HepG2 (cell line): ENCODE measurements at regions not wholly inside any gene's neighbourhood (a gene's known extent, or its start where the extent isn't known, plus 50 kb on each side); places are given as distances from the start of the nearest gene placed in this dataset.

Source experiments
- ATAC-seq: fragments of 200-7000 bp; cut with Tn5 transposase; 3 replicates; pipeline ENCODE4 v1.9.1; 2020; ENCODE audit warnings: mild to moderate bottlenecking, moderate library complexity
- BruUV-seq: library from RNA; stranded (reverse); fragments of 400-500 nt; replicated peaks from 2 replicates; lab custom pipeline; 2021; lab: Mats Ljungman, UMichigan
- CTCF ChIA-PET: fragments of 300-600 bp; formaldehyde crosslinking; extraction: SDS; loops from one replicate; lab custom pipeline; 2021; ENCODE audit warnings: low total read pairs, inconsistent platforms, low intra/inter-chr PET ratio; lab: Yijun Ruan, JAX
- POLR2A ChIA-PET: fragments of 350-600 bp; sonication (Branson Sonifier 250); formaldehyde crosslinking; loops from one replicate; lab custom pipeline; 2020; ENCODE audit warnings: antibody characterized with exemption, inconsistent platforms; lab: Yijun Ruan, JAX
- DNase-seq: peaks from one replicate; pipeline ENCODE4 v3.0.0-alpha.2; 2015; ENCODE audit warnings: low spot score
- FAIRE-seq: peaks from 3 replicates; lab custom pipeline; 2011; peaks lifted over from hg19 to GRCh38; lab: Jason Lieb, UNC
- H2AFZ ChIP-seq: one replicate; pipeline ENCODE4 v1.6.1; 2011; ENCODE audit warnings: low read length, inconsistent platforms
- H3K27ac ChIP-seq: fragments of 300-600 bp; 3 replicates; pipeline ENCODE4 v1.8.0; 2011; ENCODE audit warnings: mixed run types, mild to moderate bottlenecking, mixed read lengths, low read length, inconsistent platforms; ENCODE audit not compliant: insufficient read depth; ENCODE audit errors: extremely low read length
- H3K27me3 ChIP-seq, 2 experiments: fragments of 200-600 bp in 1 of 2; 2 replicates in 1 of 2; 3 replicates in 1 of 2; pipeline versions ENCODE4 v1.6.0 to v1.8.0; 2011; ENCODE audit warnings: low read length in 2 of 2, mild to moderate bottlenecking in 2 of 2, moderate library complexity in 2 of 2, inconsistent platforms in 1 of 2; ENCODE audit not compliant: insufficient read depth in 2 of 2, control insufficient read depth in 1 of 2
- H3K36me3 ChIP-seq, 2 experiments: fragments of 200-600 bp in 1 of 2; replicated peaks in 1 of 2; 2 replicates in 1 of 2; 3 replicates in 1 of 2; pipeline versions ENCODE4 v1.5.1 to v1.8.0; 2011; ENCODE audit warnings: low read length in 2 of 2, inconsistent platforms in 1 of 2; ENCODE audit not compliant: insufficient read depth in 2 of 2, control insufficient read depth in 1 of 2
- H3K4me1 ChIP-seq: 2 replicates; pipeline ENCODE4 v1.5.1; 2012; ENCODE audit warnings: low read length, inconsistent platforms; ENCODE audit not compliant: insufficient read depth
- H3K4me2 ChIP-seq: 2 replicates; pipeline ENCODE4 v1.6.0; 2011; ENCODE audit warnings: low read depth, low read length, inconsistent platforms
- H3K4me3 ChIP-seq, 3 experiments: fragments of 200-600 bp in 1 of 3; sonication (generic), shearing (Covaris generic) in 1 of 3; replicated peaks in 1 of 3; 2 replicates each; pipeline ENCODE4 v1.5.1; 2011 to 2016; ENCODE audit warnings: low read length in 3 of 3, inconsistent platforms in 2 of 3, low read depth in 2 of 3, mild to moderate bottlenecking in 2 of 3, control low read depth in 1 of 3, mixed read lengths in 1 of 3; ENCODE audit not compliant: insufficient read depth in 1 of 3
- H3K79me2 ChIP-seq: one replicate; pipeline ENCODE4 v1.6.1; 2011; ENCODE audit warnings: low read length, inconsistent platforms; ENCODE audit not compliant: insufficient read depth
- H3K9ac ChIP-seq: 2 replicates; pipeline ENCODE4 v1.6.0; 2011; ENCODE audit warnings: mild to moderate bottlenecking, low read depth, low read length, inconsistent platforms; ENCODE audit not compliant: insufficient read depth
- H3K9me3 ChIP-seq: 2 replicates; pipeline ENCODE4 v1.5.1; 2012; ENCODE audit warnings: mild to moderate bottlenecking, low read length
- H4K20me1 ChIP-seq: 2 replicates; pipeline ENCODE4 v1.6.0; 2011; ENCODE audit warnings: inconsistent platforms, mild to moderate bottlenecking, low read length, moderate library complexity; ENCODE audit not compliant: insufficient read depth
- ARNT2 ChIP-seq: sonication (generic); formaldehyde crosslinking; IDR thresholded peaks from 2 replicates; pipeline ENCODE4 v1.8.0; 2022; ENCODE audit warnings: mild to moderate bottlenecking, low read depth, missing genetic modification reagents, moderate library complexity
- FOXA1 ChIP-seq, 2 experiments: fragments of 450-650 bp in 1 of 2; sonication (generic) in 1 of 2; formaldehyde crosslinking in 1 of 2; IDR thresholded peaks; 2 replicates each; pipeline versions ENCODE4 v1.4.0 to v1.6.1; 2016 to 2020; ENCODE audit warnings: missing genetic modification reagents in 1 of 2
- HMG20B ChIP-seq: conservative IDR thresholded peaks from 2 replicates; pipeline ENCODE4 v1.6.1; 2016; ENCODE audit warnings: missing genetic modification reagents, missing compliant biosample characterization
- MED13 ChIP-seq: sonication (generic); formaldehyde crosslinking; IDR thresholded peaks from 2 replicates; pipeline ENCODE4 v1.5.0; 2020; ENCODE audit warnings: missing genetic modification reagents
- MEIS1 ChIP-seq: sonication (generic); formaldehyde crosslinking; IDR thresholded peaks from 2 replicates; pipeline ENCODE4 v1.9.0; 2021; ENCODE audit warnings: mild to moderate bottlenecking, missing genetic modification reagents, moderate library complexity, borderline replicate concordance
- PAX8 ChIP-seq: sonication (generic); formaldehyde crosslinking; IDR thresholded peaks from 2 replicates; pipeline ENCODE4 v1.8.0; 2022; ENCODE audit warnings: mild to moderate bottlenecking, missing genetic modification reagents, borderline replicate concordance
- PCBP2 ChIP-seq: fragments of 200-400 bp; formaldehyde crosslinking; optimal IDR thresholded peaks from 2 replicates; pipeline ENCODE3; 2018; ENCODE audit warnings: low read length, low read depth; ENCODE audit not compliant: poor library complexity, severe bottlenecking
- RBAK ChIP-seq: sonication (generic); formaldehyde crosslinking; IDR thresholded peaks from 2 replicates; pipeline ENCODE4 v1.5.1; 2020; ENCODE audit warnings: mild to moderate bottlenecking, missing genetic modification reagents
- SIN3B ChIP-seq: fragments of 150-350 bp; IDR thresholded peaks from 2 replicates; pipeline ENCODE4 v1.6.1; 2014; ENCODE audit warnings: low read length
- TEF ChIP-seq: sonication (generic); formaldehyde crosslinking; IDR thresholded peaks from 2 replicates; pipeline ENCODE4 v1.5.0; 2020; ENCODE audit warnings: missing genetic modification reagents
- ZNF121 ChIP-seq: sonication (generic); formaldehyde crosslinking; IDR thresholded peaks from 2 replicates; pipeline ENCODE4 v1.5.0; 2020; ENCODE audit warnings: mild to moderate bottlenecking, missing genetic modification reagents
- ZNF225 ChIP-seq: sonication (generic); formaldehyde crosslinking; IDR thresholded peaks from 2 replicates; pipeline ENCODE4 v1.4.0; 2020; ENCODE audit warnings: mild to moderate bottlenecking, missing genetic modification reagents
- ZNF235 ChIP-seq: sonication (generic); formaldehyde crosslinking; IDR thresholded peaks from 2 replicates; pipeline ENCODE4 v1.8.1; 2023; ENCODE audit warnings: mild to moderate bottlenecking, missing genetic modification reagents, borderline replicate concordance
- ZSCAN22 ChIP-seq: sonication (generic); formaldehyde crosslinking; IDR thresholded peaks from 2 replicates; pipeline ENCODE4 v1.4.0; 2020; ENCODE audit warnings: mild to moderate bottlenecking, missing genetic modification reagents
- WGBS: methylation state at CpG from one replicate; pipeline ENCODE4 v1.1.6; 2017; ENCODE audit warnings: low lambda C conversion rate; 5-methylcytosine and 5-hydroxymethylcytosine counted together
- in situ Hi-C: cut with HindIII; loops from 2 replicates; pipeline ENCODE4 v1.10.0; 2017; ENCODE audit warnings: low pct_unique_long_range_greater_than_20kb; ENCODE audit not compliant: extremely low pct_ligation_motif_present
- intact Hi-C: fragments of 100-400 bp; cut with micrococcal nuclease; formaldehyde crosslinking; loops from one replicate; pipeline ENCODE4 v1.10.0; 2022; ENCODE audit not compliant: unreplicated experiment
- TF ChIP-seq, protein P1 (sequence below): sonication (generic); formaldehyde crosslinking; IDR thresholded peaks from 2 replicates; pipeline ENCODE4 v1.8.1; 2023; ENCODE audit warnings: mild to moderate bottlenecking, missing genetic modification reagents
- TF ChIP-seq, protein P2 (sequence below): sonication (generic); formaldehyde crosslinking; IDR thresholded peaks from 2 replicates; pipeline ENCODE4 v1.4.0; 2020; ENCODE audit warnings: missing genetic modification reagents, borderline replicate concordance
- TF ChIP-seq, protein P3 (sequence below): sonication (generic); formaldehyde crosslinking; IDR thresholded peaks from 2 replicates; pipeline ENCODE4 v1.4.0; 2020; ENCODE audit warnings: low read depth, mild to moderate bottlenecking, missing genetic modification reagents
- TF ChIP-seq, protein P4 (sequence below): sonication (generic); formaldehyde crosslinking; conservative IDR thresholded peaks from 2 replicates; pipeline ENCODE4 v1.4.0; 2020; ENCODE audit warnings: missing genetic modification reagents

DNA sequence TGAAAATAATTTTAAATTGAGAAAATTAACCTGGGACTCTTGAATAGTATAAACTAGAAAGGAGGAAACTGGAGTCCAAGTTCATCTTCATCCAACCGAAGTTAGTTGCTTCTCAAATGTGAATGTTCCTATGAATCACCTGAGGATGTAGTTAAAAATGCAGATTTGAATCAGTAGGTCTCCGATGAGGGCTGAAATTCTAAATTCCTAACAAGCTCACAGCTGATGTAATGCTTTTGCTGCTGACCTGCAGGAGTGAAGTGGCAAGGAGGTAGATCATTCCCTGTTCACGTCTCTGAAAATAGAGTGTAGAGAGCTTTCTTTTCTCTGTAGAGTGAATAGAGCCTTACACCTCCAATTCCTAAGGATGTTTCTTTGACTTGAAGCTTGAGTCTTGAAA lies 685.5 kb downstream of the CPS1 start (continued):
- TF ChIP-seq, protein P1, sequence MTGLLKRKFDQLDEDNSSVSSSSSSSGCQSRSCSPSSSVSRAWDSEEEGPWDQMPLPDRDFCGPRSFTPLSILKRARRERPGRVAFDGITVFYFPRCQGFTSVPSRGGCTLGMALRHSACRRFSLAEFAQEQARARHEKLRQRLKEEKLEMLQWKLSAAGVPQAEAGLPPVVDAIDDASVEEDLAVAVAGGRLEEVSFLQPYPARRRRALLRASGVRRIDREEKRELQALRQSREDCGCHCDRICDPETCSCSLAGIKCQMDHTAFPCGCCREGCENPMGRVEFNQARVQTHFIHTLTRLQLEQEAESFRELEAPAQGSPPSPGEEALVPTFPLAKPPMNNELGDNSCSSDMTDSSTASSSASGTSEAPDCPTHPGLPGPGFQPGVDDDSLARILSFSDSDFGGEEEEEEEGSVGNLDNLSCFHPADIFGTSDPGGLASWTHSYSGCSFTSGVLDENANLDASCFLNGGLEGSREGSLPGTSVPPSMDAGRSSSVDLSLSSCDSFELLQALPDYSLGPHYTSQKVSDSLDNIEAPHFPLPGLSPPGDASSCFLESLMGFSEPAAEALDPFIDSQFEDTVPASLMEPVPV (CRISPR knock-in tag): no peak
- TF ChIP-seq, protein P2, sequence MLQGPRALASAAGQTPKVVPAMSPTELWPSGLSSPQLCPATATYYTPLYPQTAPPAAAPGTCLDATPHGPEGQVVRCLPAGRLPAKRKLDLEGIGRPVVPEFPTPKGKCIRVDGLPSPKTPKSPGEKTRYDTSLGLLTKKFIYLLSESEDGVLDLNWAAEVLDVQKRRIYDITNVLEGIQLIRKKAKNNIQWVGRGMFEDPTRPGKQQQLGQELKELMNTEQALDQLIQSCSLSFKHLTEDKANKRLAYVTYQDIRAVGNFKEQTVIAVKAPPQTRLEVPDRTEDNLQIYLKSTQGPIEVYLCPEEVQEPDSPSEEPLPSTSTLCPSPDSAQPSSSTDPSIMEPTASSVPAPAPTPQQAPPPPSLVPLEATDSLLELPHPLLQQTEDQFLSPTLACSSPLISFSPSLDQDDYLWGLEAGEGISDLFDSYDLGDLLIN (CRISPR knock-in tag): no peak
- TF ChIP-seq MEIS1: no peak

DNA sequence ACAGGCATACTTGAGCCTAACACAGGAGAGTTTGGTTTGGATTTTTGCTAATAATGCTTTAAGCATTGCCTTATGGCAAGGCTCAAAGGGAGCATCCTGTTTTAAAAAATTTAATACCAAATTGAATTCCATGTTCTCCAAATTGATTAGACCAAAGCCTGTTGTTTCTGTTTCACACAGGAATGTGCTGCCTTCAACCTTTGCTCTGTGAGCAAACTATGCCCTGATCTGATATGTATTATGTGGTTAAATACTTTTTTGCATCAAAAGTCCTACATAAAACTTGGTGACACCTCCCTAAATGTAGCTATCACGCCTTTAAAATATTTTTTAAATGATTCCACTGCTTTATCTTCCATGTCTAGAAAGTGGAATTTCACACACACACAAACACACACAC lies 691.4 kb downstream of the CPS1 start:
- 3% methylated on average over 1 of the region's 1 CpG for WGBS

More for the DNA sequence above, 691.4 kb downstream of the CPS1 start:
- no peak overlapping the region for H3K27ac ChIP-seq
- H3K4me1 ChIP-seq: peaks cover 5% of the 10 kb centered on the region; the same call in 1 of the 2 replicates
- no TSS peak for BruUV-seq
- no peak for DNase-seq
- POLR2A ChIA-PET: no interaction called here
- intact Hi-C loops: no loop called here
- no peaks in the 10 kb centered on the region for H3K9me3 ChIP-seq
- no peak overlapping the region for H3K4me3 ChIP-seq
- no peaks in the 10 kb centered on the region for H4K20me1 ChIP-seq
- CTCF ChIA-PET: no interaction called here
- H3K9ac ChIP-seq: no peak overlapping the region
- no peak overlapping the region for H3K4me2 ChIP-seq
- no peaks in the 10 kb centered on the region for H3K27me3 ChIP-seq
- in situ Hi-C loops: no loop called here
- no peak for FAIRE-seq
- TF ChIP-seq SIN3B: no peak
- no peak for TF ChIP-seq ZNF121 (CRISPR knock-in tag)
- TF ChIP-seq ZSCAN22 (CRISPR knock-in tag): no peak
- no peak for TF ChIP-seq FOXA1 (IDR thresholded peaks at IDR 0.05)
- TF ChIP-seq FOXA1 (CRISPR knock-in tag; IDR thresholded peaks at IDR 0.05): no peak
- TF ChIP-seq RBAK: no peak
- no peak for TF ChIP-seq ARNT2 (CRISPR knock-in tag)
- no peak for TF ChIP-seq ZNF235 (CRISPR knock-in tag)
- no peak for TF ChIP-seq HMG20B
- no peak for TF ChIP-seq PCBP2
- no peak for TF ChIP-seq ZNF225 (CRISPR knock-in tag)
- no peak for TF ChIP-seq MED13
- TF ChIP-seq, protein P3, sequence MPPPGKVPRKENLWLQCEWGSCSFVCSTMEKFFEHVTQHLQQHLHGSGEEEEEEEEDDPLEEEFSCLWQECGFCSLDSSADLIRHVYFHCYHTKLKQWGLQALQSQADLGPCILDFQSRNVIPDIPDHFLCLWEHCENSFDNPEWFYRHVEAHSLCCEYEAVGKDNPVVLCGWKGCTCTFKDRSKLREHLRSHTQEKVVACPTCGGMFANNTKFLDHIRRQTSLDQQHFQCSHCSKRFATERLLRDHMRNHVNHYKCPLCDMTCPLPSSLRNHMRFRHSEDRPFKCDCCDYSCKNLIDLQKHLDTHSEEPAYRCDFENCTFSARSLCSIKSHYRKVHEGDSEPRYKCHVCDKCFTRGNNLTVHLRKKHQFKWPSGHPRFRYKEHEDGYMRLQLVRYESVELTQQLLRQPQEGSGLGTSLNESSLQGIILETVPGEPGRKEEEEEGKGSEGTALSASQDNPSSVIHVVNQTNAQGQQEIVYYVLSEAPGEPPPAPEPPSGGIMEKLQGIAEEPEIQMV: no peak
- TF ChIP-seq, protein P4, sequence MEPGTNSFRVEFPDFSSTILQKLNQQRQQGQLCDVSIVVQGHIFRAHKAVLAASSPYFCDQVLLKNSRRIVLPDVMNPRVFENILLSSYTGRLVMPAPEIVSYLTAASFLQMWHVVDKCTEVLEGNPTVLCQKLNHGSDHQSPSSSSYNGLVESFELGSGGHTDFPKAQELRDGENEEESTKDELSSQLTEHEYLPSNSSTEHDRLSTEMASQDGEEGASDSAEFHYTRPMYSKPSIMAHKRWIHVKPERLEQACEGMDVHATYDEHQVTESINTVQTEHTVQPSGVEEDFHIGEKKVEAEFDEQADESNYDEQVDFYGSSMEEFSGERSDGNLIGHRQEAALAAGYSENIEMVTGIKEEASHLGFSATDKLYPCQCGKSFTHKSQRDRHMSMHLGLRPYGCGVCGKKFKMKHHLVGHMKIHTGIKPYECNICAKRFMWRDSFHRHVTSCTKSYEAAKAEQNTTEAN (CRISPR knock-in tag): no peak
- TF ChIP-seq PAX8 (CRISPR knock-in tag): no peak
- TF ChIP-seq TEF (CRISPR knock-in tag): no peak
- H3K36me3 ChIP-seq: no peaks in the 10 kb centered on the region
- ATAC-seq: peak; percentile 72
- H2AFZ ChIP-seq: no peak overlapping the region
- H3K79me2 ChIP-seq: no peaks in the 10 kb centered on the region
